OCI-LY3 (cell line): ENCODE measurements at regions not wholly inside any gene's neighbourhood (a gene's known extent, or its start where the extent isn't known, plus 50 kb on each side); places are given as distances from the start of the nearest gene placed in this dataset.

Experiments
- EZH2phosphoT487 ChIP-seq: fragments of 200-600 bp; shearing (Covaris generic); IDR thresholded peaks from 2 replicates; pipeline ENCODE4 v1.6.1; 2018; ENCODE audit warnings: antibody characterized with exemption, mixed run types, low read depth
- TF ChIP-seq, protein P1 (sequence below): fragments of 200-600, 300-600 bp; sonication (generic); IDR thresholded peaks from 2 replicates; pipeline ENCODE4 v1.5.1; 2014; ENCODE audit warnings: antibody characterized with exemption, low read length, low read depth

DNA sequence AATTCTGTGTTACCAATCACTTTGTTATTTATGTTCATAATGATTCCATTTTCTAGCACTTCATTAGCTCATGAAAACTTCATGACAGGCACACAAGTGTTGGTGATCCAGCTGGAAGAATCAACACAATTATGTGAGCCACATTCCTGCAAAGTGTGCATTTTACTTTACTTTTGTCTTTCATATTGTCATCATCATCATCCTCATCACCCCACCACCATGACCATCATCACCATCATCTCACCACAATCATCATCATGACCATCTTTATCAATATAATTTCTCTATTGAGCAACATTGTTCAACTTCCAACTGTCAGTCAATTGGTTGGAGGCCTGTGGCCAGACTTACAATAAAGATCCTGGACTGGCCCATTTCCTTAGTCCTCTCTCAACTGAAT lies 159.4 kb upstream of the PRSS16 start:
- TF ChIP-seq, protein P1, sequence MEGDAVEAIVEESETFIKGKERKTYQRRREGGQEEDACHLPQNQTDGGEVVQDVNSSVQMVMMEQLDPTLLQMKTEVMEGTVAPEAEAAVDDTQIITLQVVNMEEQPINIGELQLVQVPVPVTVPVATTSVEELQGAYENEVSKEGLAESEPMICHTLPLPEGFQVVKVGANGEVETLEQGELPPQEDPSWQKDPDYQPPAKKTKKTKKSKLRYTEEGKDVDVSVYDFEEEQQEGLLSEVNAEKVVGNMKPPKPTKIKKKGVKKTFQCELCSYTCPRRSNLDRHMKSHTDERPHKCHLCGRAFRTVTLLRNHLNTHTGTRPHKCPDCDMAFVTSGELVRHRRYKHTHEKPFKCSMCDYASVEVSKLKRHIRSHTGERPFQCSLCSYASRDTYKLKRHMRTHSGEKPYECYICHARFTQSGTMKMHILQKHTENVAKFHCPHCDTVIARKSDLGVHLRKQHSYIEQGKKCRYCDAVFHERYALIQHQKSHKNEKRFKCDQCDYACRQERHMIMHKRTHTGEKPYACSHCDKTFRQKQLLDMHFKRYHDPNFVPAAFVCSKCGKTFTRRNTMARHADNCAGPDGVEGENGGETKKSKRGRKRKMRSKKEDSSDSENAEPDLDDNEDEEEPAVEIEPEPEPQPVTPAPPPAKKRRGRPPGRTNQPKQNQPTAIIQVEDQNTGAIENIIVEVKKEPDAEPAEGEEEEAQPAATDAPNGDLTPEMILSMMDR: no peak
- TF ChIP-seq EZH2phosphoT487: no peak
